GM12873 (cell line): ENCODE measurements at regions not wholly inside any gene's neighbourhood (a gene's known extent, or its start where the extent isn't known, plus 50 kb on each side); places are given as distances from the start of the nearest gene placed in this dataset.

Source experiments
- TF ChIP-seq, protein P1 (sequence below): IDR thresholded peaks from 2 replicates; pipeline ENCODE4 v1.5.1; 2012; ENCODE audit warnings: low read depth, mild to moderate bottlenecking, moderate library complexity, low read length, control low read depth; ENCODE audit not compliant: insufficient read depth; ENCODE audit errors: missing control alignments

DNA sequence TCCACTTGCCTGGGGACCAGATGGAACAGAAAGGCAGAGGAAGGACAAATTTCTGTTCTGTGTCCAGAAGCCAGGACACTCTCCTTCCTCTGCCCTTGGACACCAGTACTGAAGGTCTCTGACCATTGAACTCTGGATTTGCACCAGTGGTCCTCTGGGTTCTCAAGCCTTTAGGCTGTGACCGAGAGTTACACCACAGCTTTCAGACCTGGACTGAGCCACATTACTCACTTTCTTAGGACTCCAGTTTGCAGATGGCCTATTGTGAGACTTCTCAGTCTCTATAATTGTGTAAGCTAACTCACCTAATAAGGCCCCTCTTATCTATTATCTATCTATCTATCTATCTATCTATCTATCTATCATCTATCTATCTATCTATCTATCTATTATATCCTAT is 295.3 kb upstream of the GALNTL6 start:
- TF ChIP-seq, protein P1, sequence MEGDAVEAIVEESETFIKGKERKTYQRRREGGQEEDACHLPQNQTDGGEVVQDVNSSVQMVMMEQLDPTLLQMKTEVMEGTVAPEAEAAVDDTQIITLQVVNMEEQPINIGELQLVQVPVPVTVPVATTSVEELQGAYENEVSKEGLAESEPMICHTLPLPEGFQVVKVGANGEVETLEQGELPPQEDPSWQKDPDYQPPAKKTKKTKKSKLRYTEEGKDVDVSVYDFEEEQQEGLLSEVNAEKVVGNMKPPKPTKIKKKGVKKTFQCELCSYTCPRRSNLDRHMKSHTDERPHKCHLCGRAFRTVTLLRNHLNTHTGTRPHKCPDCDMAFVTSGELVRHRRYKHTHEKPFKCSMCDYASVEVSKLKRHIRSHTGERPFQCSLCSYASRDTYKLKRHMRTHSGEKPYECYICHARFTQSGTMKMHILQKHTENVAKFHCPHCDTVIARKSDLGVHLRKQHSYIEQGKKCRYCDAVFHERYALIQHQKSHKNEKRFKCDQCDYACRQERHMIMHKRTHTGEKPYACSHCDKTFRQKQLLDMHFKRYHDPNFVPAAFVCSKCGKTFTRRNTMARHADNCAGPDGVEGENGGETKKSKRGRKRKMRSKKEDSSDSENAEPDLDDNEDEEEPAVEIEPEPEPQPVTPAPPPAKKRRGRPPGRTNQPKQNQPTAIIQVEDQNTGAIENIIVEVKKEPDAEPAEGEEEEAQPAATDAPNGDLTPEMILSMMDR, result no peak

DNA sequence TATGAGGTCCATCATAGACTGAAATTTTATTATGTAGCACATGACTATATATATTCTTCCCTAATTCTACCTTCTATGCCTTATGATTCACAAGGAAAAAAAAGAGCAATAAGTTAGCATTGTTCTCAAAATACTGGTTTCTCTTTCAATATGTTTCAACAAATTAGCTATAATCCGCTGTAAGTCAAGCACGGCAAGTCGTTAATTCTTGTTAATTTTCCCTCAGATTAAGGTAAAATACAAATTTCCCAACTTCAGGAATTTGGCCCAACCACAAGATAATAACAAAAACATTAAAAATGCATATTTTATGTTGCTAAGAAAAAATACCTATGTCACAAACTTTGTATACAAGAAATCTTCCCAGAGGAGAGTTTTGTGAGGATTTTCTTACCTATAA is 296.5 kb upstream of the GALNTL6 start:
- TF ChIP-seq, protein P1, result no peak

DNA sequence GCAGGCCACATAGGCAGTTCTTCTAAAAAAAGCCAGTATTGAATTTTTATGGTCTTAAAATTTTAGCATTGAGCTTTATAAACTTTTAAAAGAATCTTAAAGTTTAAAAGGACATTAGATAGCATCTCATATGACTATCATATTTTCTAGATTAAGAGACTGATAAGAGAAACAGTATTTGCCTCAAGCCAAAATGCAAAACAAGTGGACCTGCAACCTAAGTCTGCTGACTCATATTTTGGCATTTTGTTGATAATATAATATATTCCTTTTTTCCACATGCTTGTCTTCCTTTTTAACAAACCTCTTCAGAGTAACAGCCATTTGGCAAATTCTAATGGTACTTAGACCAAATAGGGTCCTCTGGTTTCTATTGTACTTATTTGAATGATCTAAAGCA is 328.5 kb upstream of the GALNTL6 start:
- TF ChIP-seq, protein P1, result no peak

DNA sequence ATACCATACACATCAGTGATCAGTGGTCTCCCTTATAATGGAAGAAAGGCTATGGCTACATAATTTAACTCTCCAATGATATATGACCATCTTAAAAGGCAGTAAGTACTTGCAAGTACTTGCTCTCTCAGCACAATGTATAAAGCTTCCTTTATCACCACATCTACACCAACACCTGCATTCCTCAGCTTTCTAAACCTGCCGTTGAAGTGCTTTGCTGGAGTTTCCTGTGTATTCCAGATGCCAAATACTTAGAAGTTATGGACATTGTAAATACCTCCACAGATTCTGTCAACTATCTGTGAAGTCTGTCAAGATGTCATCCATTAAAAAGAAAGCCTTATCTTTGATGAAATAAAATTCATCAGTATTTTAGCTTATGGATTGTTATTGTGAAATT is 335.0 kb upstream of the GALNTL6 start:
- TF ChIP-seq, protein P1, result no peak

DNA sequence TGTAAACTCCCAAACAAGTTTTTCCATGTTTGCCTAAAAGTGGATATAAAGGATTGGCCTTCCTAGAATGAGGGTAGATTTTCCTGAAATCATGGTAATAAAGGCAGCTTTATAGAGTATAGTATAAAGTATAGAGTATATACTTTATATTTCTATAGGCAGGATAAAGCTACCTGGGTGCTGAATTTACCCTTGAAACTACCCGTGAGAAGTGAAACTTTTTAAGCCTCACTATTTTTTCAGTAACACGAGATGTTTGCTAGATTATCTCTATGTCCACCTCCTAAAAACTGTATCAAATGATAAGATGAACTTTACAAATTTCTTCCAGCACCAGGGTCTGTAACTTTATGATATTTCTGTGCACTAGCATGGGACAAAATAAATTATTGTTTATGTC is 340.0 kb upstream of the GALNTL6 start:
- TF ChIP-seq, protein P1, result no peak

DNA sequence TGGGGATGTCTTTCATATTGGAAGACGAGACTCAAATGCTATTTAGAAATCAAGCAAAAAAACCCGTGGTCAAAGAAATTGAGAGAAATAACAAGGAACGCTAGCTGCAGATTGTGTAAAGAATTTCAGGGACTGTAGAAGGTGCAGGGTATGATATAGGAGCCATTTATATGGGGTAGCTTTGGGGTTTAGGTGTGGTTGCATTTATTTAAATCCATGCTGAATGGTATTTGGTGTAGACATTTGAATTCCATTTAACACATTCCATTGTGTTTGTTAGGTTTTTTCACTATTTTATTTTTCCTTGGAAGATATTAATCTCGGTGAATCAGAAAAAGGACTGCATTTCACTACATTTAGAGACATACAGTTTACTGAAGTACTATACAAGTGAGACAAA is 341.0 kb upstream of the GALNTL6 start:
- TF ChIP-seq, protein P1, result no peak

DNA sequence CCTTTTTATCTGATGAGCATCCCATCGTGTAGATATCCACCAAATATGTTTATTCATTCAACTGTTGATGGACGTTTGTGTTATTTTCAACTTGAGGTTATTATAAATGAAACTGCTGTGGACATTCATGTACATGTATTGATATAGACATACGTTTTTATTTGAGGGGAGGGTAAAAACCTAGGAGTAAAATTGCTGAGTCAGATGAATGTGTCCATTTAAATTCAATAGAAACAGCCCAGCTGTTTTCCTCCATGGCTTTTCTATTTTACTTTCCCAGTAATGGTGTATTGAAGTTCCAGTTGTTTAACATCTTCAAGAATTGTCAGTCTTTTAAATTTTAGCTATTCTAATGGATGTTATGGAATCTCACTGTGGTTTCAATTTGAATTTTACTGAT is 348.7 kb upstream of the GALNTL6 start:
- TF ChIP-seq, protein P1, result no peak
